Hepatocyte (in vitro differentiated cells): ENCODE measurements at regions not wholly inside any gene's neighbourhood (a gene's known extent, or its start where the extent isn't known, plus 50 kb on each side); places are given as distances from the start of the nearest gene placed in this dataset.

Experiments
- CTCF ChIP-seq: fragments of 200-600 bp; sonication (generic); IDR thresholded peaks from 2 replicates; pipeline ENCODE4 v1.5.1; 2016; ENCODE audit warnings: antibody characterized with exemption, mild to moderate bottlenecking; ENCODE audit not compliant: poor library complexity
- EZH2 ChIP-seq: fragments of 200-600 bp; sonication (generic); IDR thresholded peaks from 2 replicates; pipeline ENCODE4 v1.6.1; 2016; ENCODE audit warnings: antibody characterized with exemption, mild to moderate bottlenecking, borderline replicate concordance

DNA sequence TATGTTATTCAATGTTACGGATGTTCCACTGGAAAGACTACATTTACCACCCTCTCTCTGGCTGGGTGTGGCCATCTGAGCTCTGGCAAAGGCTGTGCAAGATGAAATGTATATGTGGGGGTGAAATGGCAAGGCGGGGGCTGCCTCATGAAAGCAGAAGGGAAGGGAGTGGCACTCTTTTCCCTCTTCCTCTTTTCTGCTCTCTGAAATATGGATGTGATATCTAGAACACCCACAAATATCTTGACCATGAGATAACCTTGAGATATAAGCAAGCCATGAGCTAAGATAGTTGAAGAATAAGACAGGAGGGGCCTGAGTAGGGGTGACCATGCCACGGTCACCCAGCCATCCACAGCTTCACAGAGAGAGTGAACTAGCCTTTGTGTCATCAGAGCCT lies 367.8 kb upstream of the ID2 start:
- TF ChIP-seq CTCF: no peak
- TF ChIP-seq EZH2: no peak
